HG03095 (cell line): ENCODE measurements at regions not wholly inside any gene's neighbourhood (a gene's known extent, or its start where the extent isn't known, plus 50 kb on each side); places are given as distances from the start of the nearest gene placed in this dataset.
"Not testable (repeated sequence)": the region's sequence is repeated elsewhere in the genome, so short reads cannot be mapped to it uniquely, and the experiment has no call there.

ENCODE experiments used
- ATAC-seq: cut with Tn5 transposase; IDR thresholded peaks from one replicate; pipeline ENCODE4 v1.9.1; 2021; ENCODE audit warnings: moderate library complexity; ENCODE audit not compliant: unreplicated experiment

- not testable (repeated sequence) for ATAC-seq
These were observed 51.7 kb downstream of the PPIAL4C start for GRCh38 chr1:149635290-149635899.

- peak; percentile 91 for ATAC-seq
These were observed 52.9 kb downstream of the PPIAL4C start for GRCh38 chr1:149636286-149637122.

GRCh38 chr1:149638481-149638880 is 54.8 kb downstream of the PPIAL4C start:
- not testable (repeated sequence) for ATAC-seq

GRCh38 chr1:149638901-149639658 is 55.4 kb downstream of the PPIAL4C start:
- ATAC-seq: not testable (repeated sequence)

- not testable (repeated sequence) for ATAC-seq
These were observed 57.5 kb downstream of the PPIAL4C start for GRCh38 chr1:149641179-149641578.

- ATAC-seq: not testable (repeated sequence)
These were observed 61.2 kb downstream of the PPIAL4C start for GRCh38 chr1:149644818-149645217.

- ATAC-seq: not testable (repeated sequence)
These were observed 62.8 kb downstream of the PPIAL4C start for GRCh38 chr1:149646360-149647017.

GRCh38 chr1:149647018-149647373 is 63.3 kb downstream of the PPIAL4C start:
- not testable (repeated sequence) for ATAC-seq

GRCh38 chr1:149657750-149658149 is 74.1 kb downstream of the PPIAL4C start:
- not testable (repeated sequence) for ATAC-seq

- not testable (repeated sequence) for ATAC-seq
These were observed 74.5 kb downstream of the PPIAL4C start for GRCh38 chr1:149658175-149658574.

- not testable (repeated sequence) for ATAC-seq
These were observed 81.0 kb downstream of the PPIAL4C start for GRCh38 chr1:149664624-149665023.

GRCh38 chr1:149665033-149665432 is 81.4 kb downstream of the PPIAL4C start:
- not testable (repeated sequence) for ATAC-seq

GRCh38 chr1:149665528-149665927 is 81.9 kb downstream of the PPIAL4C start:
- not testable (repeated sequence) for ATAC-seq

GRCh38 chr1:149673231-149673909 is 89.7 kb downstream of the PPIAL4C start:
- not testable (repeated sequence) for ATAC-seq

GRCh38 chr1:149674921-149675320 is 91.3 kb downstream of the PPIAL4C start:
- not testable (repeated sequence) for ATAC-seq

- ATAC-seq: not testable (repeated sequence)
These were observed 93.7 kb downstream of the PPIAL4C start for GRCh38 chr1:149677359-149677758.

- ATAC-seq: not testable (repeated sequence)
These were observed 95.8 kb upstream of the FCGR1A start for GRCh38 chr1:149686593-149687238.

GRCh38 chr1:149691399-149691798 is 91.1 kb upstream of the FCGR1A start:
- ATAC-seq: not testable (repeated sequence)

GRCh38 chr1:149692804-149693539 is 89.5 kb upstream of the FCGR1A start:
- not testable (repeated sequence) for ATAC-seq
